Activated B cell treated with CpG ODN at 0.5 μM for 24 hours (primary cell): ENCODE measurements at regions not wholly inside any gene's neighbourhood (a gene's known extent, or its start where the extent isn't known, plus 50 kb on each side); places are given as distances from the start of the nearest gene placed in this dataset.
"Not testable (repeated sequence)": the region's sequence is repeated elsewhere in the genome, so short reads cannot be mapped to it uniquely, and the experiment has no call there.

Experiments
- ATAC-seq: fragments of 200-7000 bp; cut with Tn5 transposase; one replicate; pipeline ENCODE4 v1.10.0; 2021; ENCODE audit warnings: low read depth, mild to moderate bottlenecking, moderate library complexity
- CTCF ChIA-PET: fragments of 350-600 bp; sonication (Branson Sonifier 250); formaldehyde crosslinking; loops from one replicate; lab custom pipeline; 2021; ENCODE audit warnings: antibody characterized with exemption; lab: Charles Lee
- POLR2A ChIA-PET: fragments of 350-600 bp; sonication (Branson Sonifier 250); formaldehyde crosslinking; loops from one replicate; lab custom pipeline; 2021; ENCODE audit warnings: antibody characterized with exemption; lab: Charles Lee
- DNase-seq: peaks from one replicate; pipeline ENCODE4 v3.0.0; 2022
- H3K27ac Mint-ChIP-seq: one replicate; pipeline ENCODE4 v1.8.0; 2020; ENCODE audit warnings: mixed read lengths
- H3K27me3 Mint-ChIP-seq: one replicate; pipeline ENCODE4 v1.8.0; 2021; ENCODE audit warnings: mixed read lengths
- H3K36me3 Mint-ChIP-seq: one replicate; pipeline ENCODE4 v1.8.0; 2021; ENCODE audit warnings: low read depth, mixed read lengths
- H3K4me1 Mint-ChIP-seq: one replicate; pipeline ENCODE4 v1.8.0; 2021; ENCODE audit warnings: mixed read lengths
- H3K4me3 Mint-ChIP-seq: one replicate; pipeline ENCODE4 v1.8.0; 2020; ENCODE audit warnings: mild to moderate bottlenecking, mixed read lengths
- H3K9me3 Mint-ChIP-seq: one replicate; pipeline ENCODE4 v1.8.0; 2020; ENCODE audit warnings: mixed read lengths
- intact Hi-C: fragments of 100-400 bp; cut with micrococcal nuclease; formaldehyde crosslinking; loops from one replicate; pipeline ENCODE4 v1.15.1; 2024

GRCh38 chr16:88149663-88150062, 198.4 kb downstream of the BANP start:
- H3K9me3 Mint-ChIP-seq, CTCF ChIA-PET, H3K4me1 Mint-ChIP-seq, intact Hi-C loops, H3K27ac Mint-ChIP-seq, H3K36me3 Mint-ChIP-seq, H3K27me3 Mint-ChIP-seq, H3K4me3 Mint-ChIP-seq, DNase-seq, POLR2A ChIA-PET, ATAC-seq: not testable (repeated sequence)

- H3K4me3 Mint-ChIP-seq, H3K9me3 Mint-ChIP-seq, ATAC-seq, H3K27ac Mint-ChIP-seq, POLR2A ChIA-PET, H3K36me3 Mint-ChIP-seq, DNase-seq, H3K4me1 Mint-ChIP-seq, H3K27me3 Mint-ChIP-seq, intact Hi-C loops, CTCF ChIA-PET: not testable (repeated sequence)
Observed at GRCh38 chr16:88150456-88151128, 199.4 kb downstream of the BANP start.

GRCh38 chr16:88151129-88151499, 199.9 kb downstream of the BANP start:
- H3K9me3 Mint-ChIP-seq, H3K27ac Mint-ChIP-seq, CTCF ChIA-PET, ATAC-seq, POLR2A ChIA-PET, intact Hi-C loops, DNase-seq, H3K4me1 Mint-ChIP-seq, H3K36me3 Mint-ChIP-seq, H3K27me3 Mint-ChIP-seq, H3K4me3 Mint-ChIP-seq: not testable (repeated sequence)

GRCh38 chr16:88151859-88152843, 200.9 kb downstream of the BANP start:
- CTCF ChIA-PET, H3K36me3 Mint-ChIP-seq, ATAC-seq, DNase-seq, H3K9me3 Mint-ChIP-seq, H3K27ac Mint-ChIP-seq, POLR2A ChIA-PET, H3K4me1 Mint-ChIP-seq, H3K4me3 Mint-ChIP-seq, intact Hi-C loops, H3K27me3 Mint-ChIP-seq: not testable (repeated sequence)

- H3K27ac Mint-ChIP-seq, POLR2A ChIA-PET, H3K4me1 Mint-ChIP-seq, H3K9me3 Mint-ChIP-seq, H3K36me3 Mint-ChIP-seq, CTCF ChIA-PET, H3K27me3 Mint-ChIP-seq, intact Hi-C loops, H3K4me3 Mint-ChIP-seq, DNase-seq, ATAC-seq: not testable (repeated sequence)
Observed at GRCh38 chr16:88152879-88153278, 201.6 kb downstream of the BANP start.

- H3K4me1 Mint-ChIP-seq, H3K27me3 Mint-ChIP-seq, CTCF ChIA-PET, ATAC-seq, H3K4me3 Mint-ChIP-seq, H3K27ac Mint-ChIP-seq, intact Hi-C loops, H3K36me3 Mint-ChIP-seq, POLR2A ChIA-PET, DNase-seq, H3K9me3 Mint-ChIP-seq: not testable (repeated sequence)
Observed at GRCh38 chr16:88153516-88153915, 202.3 kb downstream of the BANP start.

- ATAC-seq, H3K27ac Mint-ChIP-seq, H3K4me3 Mint-ChIP-seq, intact Hi-C loops, H3K9me3 Mint-ChIP-seq, POLR2A ChIA-PET, CTCF ChIA-PET, H3K4me1 Mint-ChIP-seq, H3K36me3 Mint-ChIP-seq, DNase-seq, H3K27me3 Mint-ChIP-seq: not testable (repeated sequence)
Observed at GRCh38 chr16:88154886-88155285, 203.7 kb downstream of the BANP start.

GRCh38 chr16:88155681-88156080, 204.4 kb downstream of the BANP start:
- H3K36me3 Mint-ChIP-seq, H3K4me3 Mint-ChIP-seq, POLR2A ChIA-PET, intact Hi-C loops, H3K9me3 Mint-ChIP-seq, CTCF ChIA-PET, H3K27me3 Mint-ChIP-seq, ATAC-seq, H3K4me1 Mint-ChIP-seq, DNase-seq, H3K27ac Mint-ChIP-seq: not testable (repeated sequence)

GRCh38 chr16:88156640-88157283, 205.5 kb downstream of the BANP start:
- H3K27me3 Mint-ChIP-seq, DNase-seq, ATAC-seq, intact Hi-C loops, H3K9me3 Mint-ChIP-seq, H3K27ac Mint-ChIP-seq, H3K4me1 Mint-ChIP-seq, H3K4me3 Mint-ChIP-seq, CTCF ChIA-PET, POLR2A ChIA-PET, H3K36me3 Mint-ChIP-seq: not testable (repeated sequence)

GRCh38 chr16:88157686-88158085, 206.5 kb downstream of the BANP start:
- H3K4me3 Mint-ChIP-seq, H3K4me1 Mint-ChIP-seq, H3K9me3 Mint-ChIP-seq, ATAC-seq, DNase-seq, POLR2A ChIA-PET, CTCF ChIA-PET, H3K36me3 Mint-ChIP-seq, H3K27ac Mint-ChIP-seq, H3K27me3 Mint-ChIP-seq, intact Hi-C loops: not testable (repeated sequence)

- POLR2A ChIA-PET, H3K27me3 Mint-ChIP-seq, H3K27ac Mint-ChIP-seq, H3K9me3 Mint-ChIP-seq, CTCF ChIA-PET, ATAC-seq, H3K36me3 Mint-ChIP-seq, DNase-seq, H3K4me3 Mint-ChIP-seq, intact Hi-C loops, H3K4me1 Mint-ChIP-seq: not testable (repeated sequence)
Observed at GRCh38 chr16:88158256-88159045, 207.2 kb downstream of the BANP start.
